ENCODE measurements at regions not wholly inside any gene's neighbourhood (a gene's known extent, or its start where the extent isn't known, plus 50 kb on each side); places are given as distances from the start of the nearest gene placed in this dataset.

- no peak for TF ChIP-seq CTCF (IDR thresholded peaks at IDR 0.05)
- TF ChIP-seq EZH2 (IDR thresholded peaks at IDR 0.05) = no peak
Measured at GRCh38 chr11:92440701-92441442, 216.3 kb downstream of the FAT3 start.
